OCI-LY7 (cell line): ENCODE measurements at regions not wholly inside any gene's neighbourhood (a gene's known extent, or its start where the extent isn't known, plus 50 kb on each side); places are given as distances from the start of the nearest gene placed in this dataset.

Experiments
- CTCF ChIP-seq: fragments of 200-600 bp; sonication (generic); conservative IDR thresholded peaks from 2 replicates; pipeline ENCODE4 v1.5.1; 2014; ENCODE audit warnings: mild to moderate bottlenecking, antibody characterized with exemption, low read length, moderate library complexity, mixed read lengths
- EZH2phosphoT487 ChIP-seq: fragments of 200-600 bp; sonication (generic); IDR thresholded peaks from 2 replicates; pipeline ENCODE4 v1.6.1; 2018; ENCODE audit warnings: low read depth, borderline replicate concordance, mild to moderate bottlenecking, mixed run types, antibody characterized with exemption, low read length, moderate library complexity, mixed read lengths

GRCh38 chrX:148426467-148426866 lies 74.0 kb upstream of the AFF2 start:
- TF ChIP-seq CTCF (no peak), EZH2phosphoT487 (no peak)
